Panc1 (cell line): ENCODE measurements at regions not wholly inside any gene's neighbourhood (a gene's known extent, or its start where the extent isn't known, plus 50 kb on each side); places are given as distances from the start of the nearest gene placed in this dataset.

Experiments
- CTCF ChIP-seq: fragments of 450-650 bp; IDR thresholded peaks from 2 replicates; pipeline ENCODE4 v1.5.1; 2017; ENCODE audit warnings: mild to moderate bottlenecking
- POLR2AphosphoS5 ChIP-seq: IDR thresholded peaks from 2 replicates; pipeline ENCODE4 v1.6.1; 2012; ENCODE audit warnings: mild to moderate bottlenecking, low read depth, low read length, moderate library complexity
- REST ChIP-seq, 2 experiments: IDR thresholded peaks; 2 replicates each; pipeline ENCODE4 v1.6.1; 2011 to 2012; ENCODE audit warnings: low read depth in 2 of 2, control low read depth in 1 of 2, low read length in 1 of 2, mild to moderate bottlenecking in 1 of 2, moderate library complexity in 1 of 2; ENCODE audit not compliant: insufficient read depth in 1 of 2
- SIN3A ChIP-seq: IDR thresholded peaks from 2 replicates; pipeline ENCODE4 v1.6.1; 2012; ENCODE audit warnings: low read depth, mild to moderate bottlenecking, low read length, moderate library complexity, borderline replicate concordance; ENCODE audit not compliant: insufficient read depth
- TCF7L2 ChIP-seq: IDR thresholded peaks from 2 replicates; pipeline ENCODE4 v1.6.1; 2011; ENCODE audit warnings: mild to moderate bottlenecking, low read depth, low read length, inconsistent platforms

- TF ChIP-seq POLR2AphosphoS5 (no peak), CTCF (no peak), REST (IDR thresholded peaks at IDR 0.05; ENCODE audit: insufficient read depth in 1 of 2, low read depth in 2 of 2, low read length in 1 of 2) (no peak), SIN3A (no peak), TCF7L2 (no peak)
Observed at GRCh38 chr15:26294059-26294689, 431.0 kb upstream of the ATP10A start.
